Hippocampal formation (tissue), 2 donors: ENCODE measurements at regions not wholly inside any gene's neighbourhood (a gene's known extent, or its start where the extent isn't known, plus 50 kb on each side); places are given as distances from the start of the nearest gene placed in this dataset.
A peak's percentile ranks its signal among the peaks of the same experiment; 100 is the strongest.
"Not testable (repeated sequence)": the region's sequence is repeated elsewhere in the genome, so short reads cannot be mapped to it uniquely, and the experiment has no call there.

Source experiments
- DNase-seq, 2 donors: peaks; one replicate each; lab custom pipeline; 2025; lab: John Stamatoyannopoulos, UW

DNA sequence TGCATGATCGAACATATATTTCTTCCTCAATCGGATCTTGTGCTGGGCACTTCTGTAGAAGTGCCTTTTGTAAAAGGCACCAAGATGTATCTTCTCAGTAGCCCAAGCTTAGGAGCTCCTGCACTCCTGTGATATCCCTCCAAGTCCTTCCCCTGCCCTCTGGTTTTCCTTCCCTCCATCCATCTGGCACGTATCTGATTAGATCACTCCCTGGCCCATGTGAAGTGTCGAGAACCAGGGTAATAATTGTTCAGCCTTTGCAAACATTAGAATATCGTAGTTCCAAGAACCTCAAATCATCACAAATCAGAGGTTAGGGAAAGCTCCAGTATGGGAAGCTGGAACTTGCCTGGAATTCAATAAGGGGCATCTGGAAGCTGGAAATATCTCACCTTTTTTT is 221.1 kb upstream of the AUTS2 start:
- DNase-seq, result no peak

- DNase-seq, result no peak
Observed at GRCh38 chr7:69388452-69389137, 209.7 kb upstream of the AUTS2 start.

DNA sequence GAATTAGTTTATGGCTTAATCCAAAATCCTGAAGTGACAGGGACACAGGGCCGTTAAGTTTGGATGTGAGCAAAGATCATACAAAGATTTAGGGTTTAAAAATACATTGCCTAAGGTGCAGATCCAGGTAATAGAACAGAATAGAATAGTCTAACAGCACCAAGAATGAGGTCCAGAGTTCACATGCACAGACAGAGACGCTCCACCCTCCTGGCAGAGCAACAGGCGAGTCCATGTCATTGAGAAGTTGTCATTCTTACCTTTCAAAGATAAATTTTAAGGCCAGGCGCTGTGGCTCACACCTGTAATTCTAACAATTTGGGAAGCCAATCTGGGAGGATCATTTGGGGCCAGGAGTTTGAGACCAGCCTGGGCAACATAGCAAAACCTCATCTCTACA is 209.1 kb upstream of the AUTS2 start:
- no peak for DNase-seq

DNA sequence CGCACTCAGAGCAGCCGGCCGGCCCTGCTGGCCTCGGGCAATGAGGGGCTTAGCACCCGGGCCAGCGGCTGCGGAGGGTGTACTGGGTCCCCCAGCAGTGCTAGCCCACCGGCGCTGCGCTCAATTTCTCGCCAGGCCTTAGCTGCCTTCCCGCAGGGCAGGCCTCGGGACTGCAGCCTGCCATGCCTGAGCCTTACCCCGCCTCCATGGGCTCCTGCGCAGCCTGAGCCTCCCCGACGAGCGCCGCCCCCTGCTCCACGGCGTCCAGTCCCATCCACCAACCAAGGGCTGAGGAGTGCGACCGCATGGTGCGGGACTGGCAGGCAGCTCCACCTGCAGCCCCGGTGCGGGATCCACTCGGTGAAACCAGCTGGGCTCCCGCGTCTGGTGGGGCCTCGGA is 204.4 kb upstream of the AUTS2 start:
- DNase-seq, result not testable (repeated sequence)

- DNase-seq, result no peak
Observed at GRCh38 chr7:69395061-69395714, 203.1 kb upstream of the AUTS2 start.

DNA sequence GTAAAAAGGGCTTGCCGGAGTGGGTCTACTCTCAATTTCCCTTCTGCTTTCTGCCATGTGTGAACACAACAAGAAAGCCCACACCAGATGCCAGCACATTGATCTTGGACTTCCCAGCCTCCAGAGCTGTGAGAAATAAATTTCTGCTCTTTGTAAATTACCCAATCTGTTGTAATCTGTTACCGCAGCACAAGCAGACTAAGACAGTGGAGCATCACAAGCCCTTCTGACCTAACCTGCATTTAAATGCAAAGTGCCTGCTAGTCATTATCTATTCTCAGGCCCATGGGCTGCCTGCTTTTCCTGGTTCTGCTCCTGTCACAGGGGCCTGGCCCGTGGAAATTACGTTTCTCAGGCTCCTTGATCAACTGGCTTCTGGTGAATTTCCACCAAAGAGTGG is 199.3 kb upstream of the AUTS2 start:
- no peak for DNase-seq

DNA sequence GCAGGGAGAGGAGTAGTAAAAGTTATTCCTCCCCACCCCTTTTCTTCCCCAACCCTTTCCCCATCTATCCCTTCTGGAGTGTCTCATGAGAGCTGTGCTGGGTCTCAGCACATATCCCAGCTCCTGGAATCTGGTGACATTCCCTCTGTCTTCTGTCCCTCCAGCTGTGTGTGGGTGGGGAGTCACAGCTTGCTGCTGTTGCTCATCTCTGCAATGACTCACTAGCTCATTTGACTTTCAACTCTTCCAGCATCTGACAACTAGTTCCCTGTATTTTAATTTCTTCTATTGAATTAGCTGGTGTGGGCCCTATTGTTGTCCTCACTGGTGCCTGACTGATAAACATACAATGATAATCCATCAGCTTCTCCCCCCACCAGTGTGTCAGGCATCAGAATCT is 198.9 kb upstream of the AUTS2 start:
- peak; percentile 51 to 71 for DNase-seq

DNA sequence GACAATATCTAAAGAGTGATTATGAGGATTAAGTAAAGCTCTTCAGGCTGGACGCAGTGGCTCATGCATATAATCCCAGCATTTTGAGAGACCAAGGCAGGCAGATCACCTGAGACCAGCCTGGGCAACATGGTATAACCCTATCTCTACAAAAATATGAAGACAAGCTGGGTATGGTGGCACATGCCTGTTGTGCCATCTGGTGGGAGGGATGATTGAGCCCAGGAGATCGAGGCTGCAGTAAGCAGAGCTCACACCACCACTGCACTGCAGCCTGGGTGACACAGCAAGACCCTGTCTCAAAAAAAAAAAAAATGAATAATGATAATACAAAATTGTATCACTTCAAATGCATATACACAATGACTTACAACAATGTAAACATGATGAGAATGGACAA is 195.6 kb upstream of the AUTS2 start:
- DNase-seq, result no peak

GRCh38 chr7:69403169-69403568 is 195.1 kb upstream of the AUTS2 start:
- DNase-seq, result no peak

GRCh38 chr7:69411018-69411417 is 187.3 kb upstream of the AUTS2 start:
- no peak for DNase-seq

DNA sequence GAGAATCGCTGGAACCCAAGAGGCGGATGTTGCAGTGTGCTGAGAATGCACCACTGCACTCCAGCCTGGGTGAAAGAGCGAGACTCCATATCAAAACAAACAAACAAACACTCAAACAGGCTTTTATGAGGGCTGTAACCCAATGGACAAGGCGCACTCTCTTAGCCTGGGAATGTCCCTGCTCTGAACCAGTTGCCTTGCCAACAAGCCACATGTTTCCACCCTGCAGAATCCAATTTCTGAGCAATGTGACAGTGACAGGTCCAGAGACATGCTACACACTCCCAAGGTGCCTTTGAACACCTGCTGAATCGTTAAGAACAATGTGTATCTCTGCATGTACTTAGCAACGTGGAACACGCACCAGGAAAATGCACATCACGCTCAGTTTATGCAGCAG is 186.8 kb upstream of the AUTS2 start:
- no peak for DNase-seq

DNA sequence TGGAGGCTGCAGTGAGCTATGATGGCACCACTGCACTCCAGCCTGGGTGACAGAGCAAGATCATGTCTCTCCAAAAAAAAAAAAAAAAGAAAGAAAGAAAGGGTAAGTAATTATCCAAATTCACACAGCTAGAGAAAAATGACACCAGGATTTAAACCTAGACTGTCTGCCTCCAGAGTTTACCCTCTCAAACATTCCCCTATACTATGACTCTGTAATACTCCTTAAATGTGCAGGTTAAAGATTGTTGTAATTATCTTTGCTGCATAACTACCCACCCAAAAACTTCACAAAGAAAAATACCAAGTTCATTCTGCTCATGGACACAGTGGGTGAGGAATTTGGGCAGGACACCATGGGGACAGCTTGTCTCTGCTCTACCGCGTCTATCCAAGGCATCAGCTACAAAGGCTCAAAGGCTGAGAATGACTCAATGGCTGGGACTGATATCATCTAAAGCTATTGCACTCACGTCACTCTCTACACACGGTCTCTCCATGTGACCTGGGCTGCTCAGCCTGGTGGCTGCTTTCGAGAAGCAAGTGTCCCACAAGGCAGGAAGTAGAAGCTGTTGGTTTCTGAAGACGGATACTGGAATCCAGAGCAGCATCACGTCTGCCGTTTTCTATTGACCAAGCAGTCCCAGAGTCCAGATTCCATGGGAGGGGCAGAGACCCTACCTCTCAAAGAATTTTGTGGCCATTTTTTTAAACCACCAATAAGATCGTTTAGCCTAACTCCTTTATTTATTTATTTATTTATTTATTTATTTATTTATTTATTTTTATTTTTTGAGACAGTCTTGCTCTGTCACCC is 185.7 kb upstream of the AUTS2 start:
- peak in 1 of 2 donors; percentile 9 for DNase-seq

DNA sequence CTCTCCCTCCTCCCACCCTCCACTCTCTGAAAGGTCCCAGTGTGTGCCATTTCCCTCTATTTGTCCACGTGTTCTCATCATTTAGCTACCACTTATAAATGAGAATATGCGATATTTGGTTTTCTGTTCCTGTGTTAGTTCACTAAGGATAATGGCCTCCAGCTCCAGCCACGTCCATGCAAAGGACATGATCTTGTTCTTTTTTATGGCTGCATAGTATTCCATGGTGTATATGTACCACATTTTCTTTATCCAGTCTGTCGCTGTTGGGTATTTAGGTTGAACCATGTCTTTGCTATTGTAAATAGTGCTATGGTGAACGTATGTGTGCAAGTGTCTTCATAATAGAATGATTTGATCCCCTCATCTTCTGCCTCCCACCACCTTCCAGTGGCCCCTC is 183.7 kb upstream of the AUTS2 start:
- DNase-seq, result no peak

- no peak for DNase-seq
Observed at GRCh38 chr7:69418869-69419670, 179.2 kb upstream of the AUTS2 start.

DNA sequence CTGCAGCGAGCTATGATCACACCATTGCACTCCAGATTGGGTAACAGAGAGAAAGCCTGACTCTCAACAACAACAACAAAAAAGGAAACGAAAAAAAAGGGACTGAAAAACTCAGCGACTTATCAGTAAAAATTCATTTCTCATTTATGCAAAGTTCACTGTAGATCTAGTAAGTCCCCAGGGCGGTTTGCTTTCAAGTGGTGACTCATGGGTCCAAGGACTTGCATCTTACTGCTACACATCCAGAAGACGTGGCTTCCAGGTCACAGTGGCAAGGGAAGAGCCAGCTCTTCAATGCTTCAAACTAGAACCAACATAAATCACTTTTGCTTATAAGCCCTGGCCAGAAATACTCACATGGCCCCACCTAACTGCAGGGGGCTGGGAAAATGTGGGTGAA is 178.3 kb upstream of the AUTS2 start:
- DNase-seq, result no peak

DNA sequence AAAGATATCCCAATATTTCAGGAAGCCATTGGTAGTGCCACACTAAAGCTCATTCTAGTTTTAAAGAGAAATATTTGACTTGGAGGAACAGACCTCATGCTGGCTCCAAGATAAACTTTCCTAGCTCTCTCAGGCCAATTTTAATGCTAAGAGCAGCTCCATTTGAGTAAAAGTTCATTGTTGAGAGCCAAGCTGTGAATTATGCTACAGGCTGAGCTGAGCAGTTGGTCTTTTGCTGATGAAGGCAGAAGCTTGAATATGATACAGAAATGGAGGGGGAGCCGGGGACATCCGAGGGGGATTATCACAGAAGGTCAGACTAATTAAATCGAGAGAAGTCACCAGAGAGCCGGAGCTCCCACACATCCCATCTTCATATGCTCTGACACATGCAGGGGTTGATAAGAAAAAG is 175.7 kb upstream of the AUTS2 start:
- no peak for DNase-seq

GRCh38 chr7:69426705-69427104 is 171.6 kb upstream of the AUTS2 start:
- DNase-seq, result no peak

GRCh38 chr7:69428089-69428488 is 170.2 kb upstream of the AUTS2 start:
- DNase-seq, result no peak

GRCh38 chr7:69429911-69430383 is 168.3 kb upstream of the AUTS2 start:
- DNase-seq, result peak; percentile 23 to 36

- DNase-seq, result peak in 1 of 2 donors; percentile 6
Observed at GRCh38 chr7:69430384-69431021, 167.8 kb upstream of the AUTS2 start.

DNA sequence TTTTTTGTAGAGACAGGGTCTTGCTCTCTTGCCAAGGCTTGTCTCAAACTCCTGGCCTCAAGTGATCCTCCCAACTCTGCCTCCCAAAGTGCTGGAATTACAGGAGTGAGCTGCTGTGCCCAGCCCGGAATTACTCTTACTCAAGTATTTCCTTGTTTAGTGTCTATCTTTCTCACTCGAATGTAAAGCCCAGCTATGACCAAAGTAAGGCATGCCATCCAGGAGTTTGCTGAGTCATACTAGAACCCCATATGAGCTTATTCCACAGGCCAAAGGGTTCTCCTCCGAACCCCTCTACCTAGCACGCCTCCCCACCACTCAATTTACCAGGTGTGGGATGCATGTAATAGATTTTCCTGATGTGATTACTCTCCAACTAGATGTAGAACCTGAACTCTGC is 166.6 kb upstream of the AUTS2 start:
- DNase-seq, result no peak
